ENCODE measurements at regions not wholly inside any gene's neighbourhood (a gene's known extent, or its start where the extent isn't known, plus 50 kb on each side); places are given as distances from the start of the nearest gene placed in this dataset.
"Not testable (repeated sequence)": the region's sequence is repeated elsewhere in the genome, so short reads cannot be mapped to it uniquely, and the experiment has no call there.

DNA sequence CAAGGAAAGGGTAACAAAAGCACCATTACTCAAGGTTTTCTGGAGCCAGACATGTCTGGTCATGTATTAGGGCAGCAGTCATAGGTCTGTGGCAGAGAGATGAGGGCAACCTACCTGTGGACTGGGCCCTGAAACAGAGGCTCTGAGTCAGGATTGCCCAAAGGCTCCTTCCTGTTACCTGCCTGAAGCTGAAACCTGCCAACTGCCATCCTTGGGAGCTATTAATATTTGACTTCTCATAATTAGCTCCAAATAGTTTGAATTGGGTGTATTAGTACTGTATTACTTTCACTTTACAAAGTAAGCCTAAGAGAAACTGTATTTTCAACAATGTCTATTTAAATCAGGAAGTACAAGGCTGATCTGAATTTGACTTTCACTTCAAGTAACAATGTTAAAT, 72.0 kb upstream of the TBX18 start:
- Histone ChIP-seq H3K36me3 (ENCODE audit: control insufficient read depth, insufficient read depth, low read length) (no peaks in the 10 kb centered on the region), H3K9me3 (ENCODE audit: control insufficient read depth in 2 of 2, low read length in 2 of 2) (no peaks in the 10 kb centered on the region), H3K27ac (ENCODE audit: insufficient read depth, low read length, poor library complexity, severe bottlenecking) (no peak overlapping the region), H3K27me3 (ENCODE audit: control insufficient read depth, insufficient read depth, low read length) (no peaks in the 10 kb centered on the region), H3K4me3 (ENCODE audit: low read depth, low read length) (no peak overlapping the region), H3K4me1 (ENCODE audit: control insufficient read depth, insufficient read depth, low read length, poor library complexity, severe bottlenecking) (no peaks in the 10 kb centered on the region)
- Mint-ChIP-seq H3K4me3 (no peak overlapping the region), H3K27me3 (no peaks in the 10 kb centered on the region), H3K9me3 (peaks cover 0 to 23% (median 5%) of the 10 kb centered on the region in 7 donors), H3K36me3 (no peaks in the 10 kb centered on the region), H3K4me1 (no peaks in the 10 kb centered on the region), H3K27ac (no peak overlapping the region)
- DNase-seq (no peak), ATAC-seq (ENCODE audit: low read depth in 2 of 2) (no peak)

- DNase-seq (no peak), ATAC-seq (ENCODE audit: low read depth in 2 of 2) (no peak)
- Mint-ChIP-seq H3K27ac (no peak overlapping the region), H3K36me3 (no peaks in the 10 kb centered on the region), H3K9me3 (peaks cover 0 to 17% (median 5%) of the 10 kb centered on the region in 7 donors), H3K4me1 (no peaks in the 10 kb centered on the region), H3K27me3 (no peaks in the 10 kb centered on the region), H3K4me3 (no peak overlapping the region)
- H3K36me3 ChIP-seq (ENCODE audit: control insufficient read depth, insufficient read depth, low read length): no peaks in the 10 kb centered on the region
- no peaks in the 10 kb centered on the region for H3K9me3 ChIP-seq (ENCODE audit: control insufficient read depth in 2 of 2, low read length in 2 of 2)
- no peaks in the 10 kb centered on the region for H3K4me1 ChIP-seq (ENCODE audit: control insufficient read depth, insufficient read depth, low read length, poor library complexity, severe bottlenecking)
- H3K4me3 ChIP-seq (ENCODE audit: low read depth, low read length): no peak overlapping the region
- no peaks in the 10 kb centered on the region for H3K27me3 ChIP-seq (ENCODE audit: control insufficient read depth, insufficient read depth, low read length)
- no peak overlapping the region for H3K27ac ChIP-seq (ENCODE audit: insufficient read depth, low read length, poor library complexity, severe bottlenecking)
These were observed 70.9 kb upstream of the TBX18 start for GRCh38 chr6:84835340-84835739.

DNA sequence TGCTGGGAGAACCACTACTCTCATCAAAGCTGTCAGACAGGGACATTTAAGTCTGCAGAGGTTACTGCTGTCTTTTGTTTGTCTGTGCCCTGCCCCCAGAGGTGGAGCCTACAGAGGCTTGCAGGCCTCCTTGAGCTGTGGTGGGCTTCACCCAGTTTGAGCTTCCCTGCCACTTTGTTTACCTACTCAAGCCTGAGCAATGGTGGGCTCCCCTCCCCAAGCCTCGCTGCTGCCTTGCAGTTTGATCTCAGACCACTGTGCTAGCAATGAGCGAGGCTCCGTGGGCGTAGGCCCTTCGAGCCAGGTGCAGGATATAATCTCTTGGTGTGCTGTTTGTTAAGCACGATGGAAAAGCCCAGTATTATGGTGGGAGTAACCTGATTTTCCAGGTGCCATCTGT, 67.5 kb upstream of the TBX18 start:
- not testable (repeated sequence) for H3K4me3 Mint-ChIP-seq

GRCh38 chr6:84825461-84825860, 61.1 kb upstream of the TBX18 start:
- ATAC-seq (ENCODE audit: low read depth in 2 of 2) (no peak), DNase-seq (no peak)
- Mint-ChIP-seq H3K4me3 (no peak overlapping the region), H3K36me3 (no peaks in the 10 kb centered on the region), H3K9me3 (peaks cover 0 to 24% (median 7%) of the 10 kb centered on the region in 7 donors), H3K27ac (no peak overlapping the region), H3K27me3 (no peaks in the 10 kb centered on the region), H3K4me1 (no peaks in the 10 kb centered on the region)
- H3K4me1 ChIP-seq (ENCODE audit: control insufficient read depth, insufficient read depth, low read length, poor library complexity, severe bottlenecking): no peaks in the 10 kb centered on the region
- H3K27me3 ChIP-seq (ENCODE audit: control insufficient read depth, insufficient read depth, low read length): no peaks in the 10 kb centered on the region
- H3K27ac ChIP-seq (ENCODE audit: insufficient read depth, low read length, poor library complexity, severe bottlenecking): no peak overlapping the region
- H3K9me3 ChIP-seq (ENCODE audit: control insufficient read depth in 2 of 2, low read length in 2 of 2): no peaks in the 10 kb centered on the region
- no peaks in the 10 kb centered on the region for H3K36me3 ChIP-seq (ENCODE audit: control insufficient read depth, insufficient read depth, low read length)
- no peak overlapping the region for H3K4me3 ChIP-seq (ENCODE audit: low read depth, low read length)

More for the DNA sequence above, 67.5 kb upstream of the TBX18 start:
- H3K27ac ChIP-seq (ENCODE audit: insufficient read depth, low read length, poor library complexity, severe bottlenecking); H3K27ac Mint-ChIP-seq; H3K4me1 Mint-ChIP-seq; H3K36me3 Mint-ChIP-seq; H3K9me3 ChIP-seq (ENCODE audit: control insufficient read depth in 2 of 2, low read length in 2 of 2); H3K4me1 ChIP-seq (ENCODE audit: control insufficient read depth, insufficient read depth, low read length, poor library complexity, severe bottlenecking); H3K4me3 ChIP-seq (ENCODE audit: low read depth, low read length); H3K27me3 Mint-ChIP-seq; H3K27me3 ChIP-seq (ENCODE audit: control insufficient read depth, insufficient read depth, low read length); ATAC-seq (ENCODE audit: low read depth in 2 of 2); DNase-seq; H3K36me3 ChIP-seq (ENCODE audit: control insufficient read depth, insufficient read depth, low read length): not testable (repeated sequence)
- H3K9me3 Mint-ChIP-seq: peaks cover 3 to 14% (median 5%) of the 10 kb centered on the region in 7 donors

- not testable (repeated sequence) for H3K4me1 ChIP-seq (ENCODE audit: control insufficient read depth, insufficient read depth, low read length, poor library complexity, severe bottlenecking); H3K4me3 ChIP-seq (ENCODE audit: low read depth, low read length); ATAC-seq (ENCODE audit: low read depth in 2 of 2); H3K4me3 Mint-ChIP-seq; H3K27me3 Mint-ChIP-seq; H3K27me3 ChIP-seq (ENCODE audit: control insufficient read depth, insufficient read depth, low read length); H3K27ac Mint-ChIP-seq; H3K4me1 Mint-ChIP-seq; H3K36me3 ChIP-seq (ENCODE audit: control insufficient read depth, insufficient read depth, low read length); H3K36me3 Mint-ChIP-seq; H3K9me3 ChIP-seq (ENCODE audit: control insufficient read depth in 2 of 2, low read length in 2 of 2); DNase-seq; H3K27ac ChIP-seq (ENCODE audit: insufficient read depth, low read length, poor library complexity, severe bottlenecking)
- H3K9me3 Mint-ChIP-seq: peaks cover 0 to 19% (median 4%) of the 10 kb centered on the region in 7 donors
These were observed 56.9 kb upstream of the TBX18 start for GRCh38 chr6:84821314-84821713.

DNA sequence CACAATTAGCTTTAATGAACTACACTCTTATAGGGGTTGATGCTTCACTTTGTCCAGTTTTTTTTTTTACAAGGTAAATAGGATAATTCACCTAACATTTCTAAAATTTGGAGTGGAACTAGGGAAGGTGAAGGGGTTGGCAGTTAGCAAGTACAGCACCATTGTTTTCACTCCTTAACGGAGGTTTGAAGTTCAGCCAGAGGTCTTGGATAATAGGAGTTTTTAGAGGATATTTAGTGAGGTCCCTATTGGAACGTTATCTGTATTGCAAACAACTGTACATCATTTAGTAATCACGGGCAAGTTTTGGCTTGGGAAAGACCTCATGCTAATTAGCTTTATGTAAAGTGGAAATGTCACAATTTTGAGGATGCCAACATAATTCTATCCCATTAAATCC, 52.3 kb upstream of the TBX18 start:
- ATAC-seq (ENCODE audit: low read depth in 2 of 2) (no peak), DNase-seq (no peak)
- H3K9me3 ChIP-seq (ENCODE audit: control insufficient read depth in 2 of 2, low read length in 2 of 2): no peaks in the 10 kb centered on the region
- no peak overlapping the region for H3K4me3 Mint-ChIP-seq
- H3K27me3 ChIP-seq (ENCODE audit: control insufficient read depth, insufficient read depth, low read length): no peaks in the 10 kb centered on the region
- H3K36me3 ChIP-seq (ENCODE audit: control insufficient read depth, insufficient read depth, low read length): no peaks in the 10 kb centered on the region
- no peaks in the 10 kb centered on the region for H3K36me3 Mint-ChIP-seq
- H3K27me3 Mint-ChIP-seq: no peaks in the 10 kb centered on the region
- H3K4me3 ChIP-seq (ENCODE audit: low read depth, low read length): no peak overlapping the region
- H3K9me3 Mint-ChIP-seq: peaks cover 0 to 19% (median 2%) of the 10 kb centered on the region in 7 donors
- H3K27ac ChIP-seq (ENCODE audit: insufficient read depth, low read length, poor library complexity, severe bottlenecking): no peak overlapping the region
- H3K27ac Mint-ChIP-seq: no peak overlapping the region
- H3K4me1 ChIP-seq (ENCODE audit: control insufficient read depth, insufficient read depth, low read length, poor library complexity, severe bottlenecking): no peaks in the 10 kb centered on the region
- H3K4me1 Mint-ChIP-seq: no peaks in the 10 kb centered on the region

- ATAC-seq (ENCODE audit: low read depth in 2 of 2): no peak
- H3K4me3 Mint-ChIP-seq: no peak overlapping the region
- H3K36me3 Mint-ChIP-seq: no peaks in the 10 kb centered on the region
- H3K36me3 ChIP-seq (ENCODE audit: control insufficient read depth, insufficient read depth, low read length): no peaks in the 10 kb centered on the region
- H3K27ac ChIP-seq (ENCODE audit: insufficient read depth, low read length, poor library complexity, severe bottlenecking): no peak overlapping the region
- no peak overlapping the region for H3K27ac Mint-ChIP-seq
- no peaks in the 10 kb centered on the region for H3K4me1 Mint-ChIP-seq
- H3K27me3 ChIP-seq (ENCODE audit: control insufficient read depth, insufficient read depth, low read length): no peaks in the 10 kb centered on the region
- H3K9me3 Mint-ChIP-seq: peaks cover 0 to 14% (median 2%) of the 10 kb centered on the region in 7 donors
- no peaks in the 10 kb centered on the region for H3K27me3 Mint-ChIP-seq
- no peak overlapping the region for H3K4me3 ChIP-seq (ENCODE audit: low read depth, low read length)
- H3K4me1 ChIP-seq (ENCODE audit: control insufficient read depth, insufficient read depth, low read length, poor library complexity, severe bottlenecking): no peaks in the 10 kb centered on the region
- DNase-seq: no peak
- no peaks in the 10 kb centered on the region for H3K9me3 ChIP-seq (ENCODE audit: control insufficient read depth in 2 of 2, low read length in 2 of 2)
These were observed 51.7 kb upstream of the TBX18 start for GRCh38 chr6:84815896-84816735.

All from CD4-positive, CD25-positive, alpha-beta regulatory T cell (primary cell).